Left ventricle myocardium inferior (tissue), 1 donor: ENCODE measurements at regions not wholly inside any gene's neighbourhood (a gene's known extent, or its start where the extent isn't known, plus 50 kb on each side); places are given as distances from the start of the nearest gene placed in this dataset.
A peak's percentile ranks its signal among the peaks of the same experiment; 100 is the strongest.

Source experiments
- DNase-seq: peaks from one replicate; pipeline ENCODE4 v3.0.0-alpha.2; 2020
- H3K27ac ChIP-seq: fragments of 200-600 bp; replicated peaks from 2 replicates; pipeline ENCODE4 v1.8.0; 2021
- H3K27me3 ChIP-seq: fragments of 200-600 bp; 2 replicates; pipeline ENCODE4 v1.8.0; 2021; ENCODE audit warnings: low read depth
- H3K36me3 ChIP-seq: fragments of 200-600 bp; 2 replicates; pipeline ENCODE4 v1.8.0; 2021
- H3K4me1 ChIP-seq: fragments of 200-600 bp; 2 replicates; pipeline ENCODE4 v1.8.0; 2021
- H3K4me3 ChIP-seq: fragments of 200-600 bp; 2 replicates; pipeline ENCODE4 v1.8.0; 2021; ENCODE audit warnings: mild to moderate bottlenecking, moderate library complexity
- H3K9me3 ChIP-seq: fragments of 200-600 bp; replicated peaks from 2 replicates; pipeline ENCODE4 v1.8.0; 2021
- CTCF ChIP-seq: fragments of 200-600 bp; IDR thresholded peaks from 2 replicates; pipeline ENCODE4 v1.8.0; 2021; ENCODE audit warnings: antibody characterized with exemption, mild to moderate bottlenecking, borderline replicate concordance
- intact Hi-C: fragments of 100-400 bp; cut with micrococcal nuclease; formaldehyde crosslinking; loops from one replicate; pipeline ENCODE4 v1.11.0; 2022
- donor health status: DM: no; HTN: yes; CAD: no; lungs with severe emphysema.

- H3K27ac ChIP-seq = no peak overlapping the region
- no peaks in the 10 kb centered on the region for H3K4me1 ChIP-seq
- intact Hi-C loops = no loop called here
- H3K36me3 ChIP-seq = no peaks in the 10 kb centered on the region
- H3K4me3 ChIP-seq = no peak overlapping the region
- H3K27me3 ChIP-seq = no peaks in the 10 kb centered on the region
- no peak for DNase-seq
- H3K9me3 ChIP-seq = no peaks in the 10 kb centered on the region
- no peak for TF ChIP-seq CTCF
These were observed 207.6 kb downstream of the AHR start for GRCh38 chr7:17506095-17506494.

- Histone ChIP-seq H3K36me3 (no peaks in the 10 kb centered on the region), H3K4me3 (no peak overlapping the region), H3K27ac (no peak overlapping the region), H3K4me1 (no peaks in the 10 kb centered on the region), H3K9me3 (no peaks in the 10 kb centered on the region), H3K27me3 (no peaks in the 10 kb centered on the region)
- intact Hi-C loops = no loop called here
- TF ChIP-seq CTCF = no peak
- DNase-seq = no peak
These were observed 208.1 kb downstream of the AHR start for GRCh38 chr7:17506596-17506995.

GRCh38 chr7:17507717-17508116 lies 209.3 kb downstream of the AHR start:
- Histone ChIP-seq H3K36me3 (no peaks in the 10 kb centered on the region), H3K27me3 (no peaks in the 10 kb centered on the region), H3K4me1 (no peaks in the 10 kb centered on the region), H3K27ac (no peak overlapping the region), H3K9me3 (no peaks in the 10 kb centered on the region), H3K4me3 (no peak overlapping the region)
- no peak for DNase-seq
- TF ChIP-seq CTCF = no peak
- intact Hi-C loops = no loop called here

GRCh38 chr7:17512181-17512675 lies 213.8 kb downstream of the AHR start:
- Histone ChIP-seq H3K4me3 (no peak overlapping the region), H3K9me3 (no peaks in the 10 kb centered on the region), H3K4me1 (no peaks in the 10 kb centered on the region), H3K27me3 (no peaks in the 10 kb centered on the region), H3K36me3 (no peaks in the 10 kb centered on the region), H3K27ac (no peak overlapping the region)
- TF ChIP-seq CTCF = no peak
- intact Hi-C loops = no loop called here
- no peak for DNase-seq

GRCh38 chr7:17516771-17517170 lies 218.3 kb downstream of the AHR start:
- Histone ChIP-seq H3K36me3 (no peaks in the 10 kb centered on the region), H3K27ac (no peak overlapping the region), H3K9me3 (no peaks in the 10 kb centered on the region), H3K27me3 (no peaks in the 10 kb centered on the region), H3K4me3 (no peak overlapping the region), H3K4me1 (peaks cover 14% of the 10 kb centered on the region)
- no peak for DNase-seq
- intact Hi-C loops = no loop called here
- no peak for TF ChIP-seq CTCF

GRCh38 chr7:17520941-17521340 lies 222.5 kb downstream of the AHR start:
- H3K27me3 ChIP-seq = no peaks in the 10 kb centered on the region
- intact Hi-C loops = loop anchor here (10.0 kb wide), 1 partner anchor 536 kb away; no protein-coding TSS in a partner anchor
- no peak overlapping the region for H3K4me3 ChIP-seq
- peaks cover 33% of the 10 kb centered on the region for H3K4me1 ChIP-seq
- peak overlapping the region; percentile 65 for H3K27ac ChIP-seq
- H3K36me3 ChIP-seq = no peaks in the 10 kb centered on the region
- no peak for DNase-seq
- no peaks in the 10 kb centered on the region for H3K9me3 ChIP-seq
- no peak for TF ChIP-seq CTCF
